Duodenal mucosa (tissue), 2 donors: ENCODE measurements at regions not wholly inside any gene's neighbourhood (a gene's known extent, or its start where the extent isn't known, plus 50 kb on each side); places are given as distances from the start of the nearest gene placed in this dataset.
"Not testable (repeated sequence)": the region's sequence is repeated elsewhere in the genome, so short reads cannot be mapped to it uniquely, and the experiment has no call there.

ENCODE experiments used
- H3K27ac ChIP-seq: one replicate; pipeline ENCODE4 v1.7.0; 2013; ENCODE audit warnings: low read depth, low read length
- H3K27me3 ChIP-seq, 2 donors: one replicate each; pipeline ENCODE4 v1.7.0; 2013; ENCODE audit warnings: low read length in 2 of 2, control low read depth in 1 of 2; ENCODE audit not compliant: insufficient read depth in 2 of 2, control insufficient read depth in 1 of 2
- H3K36me3 ChIP-seq, 2 donors: one replicate each; pipeline ENCODE4 v1.7.0; 2013; ENCODE audit warnings: low read length in 2 of 2, control low read depth in 1 of 2; ENCODE audit not compliant: insufficient read depth in 2 of 2, control insufficient read depth in 1 of 2
- H3K4me1 ChIP-seq, 2 donors: one replicate each; pipeline ENCODE4 v1.7.0; 2013; ENCODE audit warnings: low read length in 2 of 2, control low read depth in 1 of 2; ENCODE audit not compliant: insufficient read depth in 2 of 2, control insufficient read depth in 1 of 2
- H3K4me3 ChIP-seq, 2 donors: one replicate each; pipeline ENCODE4 v1.7.0; 2013; ENCODE audit warnings: low read length in 2 of 2, low read depth in 1 of 2
- H3K9ac ChIP-seq, 2 donors: one replicate each; pipeline ENCODE4 v1.7.0; 2013; ENCODE audit warnings: low read length in 2 of 2, low read depth in 1 of 2
- H3K9me3 ChIP-seq, 2 donors: one replicate each; pipeline ENCODE4 v1.7.0; 2013; ENCODE audit warnings: low read length in 2 of 2, control low read depth in 1 of 2; ENCODE audit not compliant: control insufficient read depth in 1 of 2

DNA sequence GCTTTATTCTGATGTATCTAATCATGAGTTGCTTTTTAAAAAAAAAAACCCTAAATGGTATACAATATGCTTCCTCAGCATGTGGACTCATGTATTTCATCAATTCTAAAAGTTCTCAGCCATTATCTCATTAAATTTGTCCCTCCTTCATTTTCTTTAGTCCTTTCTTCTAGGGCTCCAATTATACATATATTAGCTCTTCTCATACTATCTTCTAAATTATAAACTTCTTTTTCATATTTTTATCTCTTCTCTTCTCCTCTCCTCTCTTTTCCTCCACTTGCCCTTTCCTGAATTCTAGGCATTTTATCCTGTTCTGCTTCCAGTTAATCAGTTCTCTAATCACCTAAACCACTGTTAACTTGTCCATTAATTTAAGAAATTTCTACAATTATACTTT, 55.0 kb upstream of the IL33 start:
- peaks cover 3 to 14% of the 10 kb centered on the region in 2 donors for H3K9me3 ChIP-seq
- no peak overlapping the region for H3K4me3 ChIP-seq
- H3K9ac ChIP-seq, result no peak overlapping the region
- no peaks in the 10 kb centered on the region for H3K27me3 ChIP-seq
- H3K4me1 ChIP-seq, result no peaks in the 10 kb centered on the region
- no peak overlapping the region for H3K27ac ChIP-seq
- H3K36me3 ChIP-seq, result no peaks in the 10 kb centered on the region

DNA sequence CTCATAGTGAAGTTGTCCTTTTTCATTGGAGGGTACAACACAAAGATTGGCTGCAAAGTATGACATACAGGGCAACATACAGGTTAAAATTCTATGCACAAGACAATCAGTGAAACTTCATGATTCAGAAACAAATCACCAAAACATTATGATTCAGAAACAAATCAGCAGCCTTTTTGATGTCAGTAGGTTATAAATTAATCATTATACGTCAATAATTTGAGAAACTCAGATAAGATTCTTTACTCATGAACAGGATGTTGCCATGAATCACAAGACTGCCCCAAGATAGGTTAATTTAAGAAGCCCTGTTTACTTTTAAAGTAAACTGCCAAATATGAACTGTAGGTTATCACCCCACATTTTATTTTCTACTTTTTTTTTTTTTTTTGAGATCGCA, 62.2 kb upstream of the IL33 start:
- peaks cover 0 to 10% of the 10 kb centered on the region in 2 donors for H3K4me1 ChIP-seq

DNA sequence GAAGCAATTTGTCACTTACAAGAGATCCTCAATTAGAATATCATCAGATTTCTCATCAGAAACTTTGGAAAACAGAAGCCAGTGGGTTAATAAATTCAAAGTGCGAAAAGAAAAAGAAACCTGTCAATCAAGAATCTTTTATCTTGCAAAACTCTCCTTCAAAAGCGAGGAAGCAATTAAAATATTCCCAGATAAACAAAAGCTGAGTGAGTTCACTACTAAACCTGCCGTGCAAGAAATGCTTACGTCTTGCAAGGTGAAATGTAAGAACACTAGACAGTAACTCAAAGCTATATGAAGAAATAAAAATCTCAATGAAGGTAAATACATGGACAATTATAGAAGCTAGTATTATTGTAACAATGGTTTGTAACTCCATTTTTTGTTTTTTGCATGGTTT, 62.8 kb upstream of the IL33 start:
- Histone ChIP-seq H3K27ac (no peak overlapping the region), H3K27me3 (no peaks in the 10 kb centered on the region), H3K9me3 (no peaks in the 10 kb centered on the region), H3K36me3 (no peaks in the 10 kb centered on the region), H3K4me1 (peaks cover 0 to 10% of the 10 kb centered on the region in 2 donors), H3K9ac (no peak overlapping the region), H3K4me3 (no peak overlapping the region)

More for the DNA sequence above, 62.2 kb upstream of the IL33 start:
- Histone ChIP-seq H3K27me3 (no peaks in the 10 kb centered on the region), H3K9me3 (no peaks in the 10 kb centered on the region), H3K4me3 (no peak overlapping the region), H3K9ac (no peak overlapping the region), H3K27ac (no peak overlapping the region), H3K36me3 (no peaks in the 10 kb centered on the region)

DNA sequence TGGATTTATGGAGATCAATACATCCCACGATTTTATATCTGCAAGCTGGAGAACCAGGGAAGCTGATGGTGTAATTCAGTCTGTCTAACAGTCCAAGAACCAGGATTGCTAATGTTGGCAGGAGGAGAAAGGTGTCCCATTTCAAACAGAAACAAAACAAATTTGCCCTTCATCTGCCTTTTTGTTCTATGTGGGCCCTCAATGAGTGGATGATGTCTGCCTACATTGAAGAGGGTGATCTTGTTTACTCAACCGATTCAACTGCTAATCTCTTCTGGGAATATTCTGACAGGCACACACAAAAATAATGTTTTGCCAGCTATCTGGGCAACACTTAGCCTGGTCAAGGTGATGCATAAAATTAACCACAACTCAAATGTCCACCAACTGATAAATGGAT, 65.1 kb upstream of the IL33 start:
- H3K27ac ChIP-seq, result no peak overlapping the region
- no peak overlapping the region for H3K4me3 ChIP-seq
- H3K4me1 ChIP-seq, result peaks cover 0 to 10% of the 10 kb centered on the region in 2 donors
- no peaks in the 10 kb centered on the region for H3K36me3 ChIP-seq
- H3K9me3 ChIP-seq, result no peaks in the 10 kb centered on the region
- H3K9ac ChIP-seq, result no peak overlapping the region
- no peaks in the 10 kb centered on the region for H3K27me3 ChIP-seq

DNA sequence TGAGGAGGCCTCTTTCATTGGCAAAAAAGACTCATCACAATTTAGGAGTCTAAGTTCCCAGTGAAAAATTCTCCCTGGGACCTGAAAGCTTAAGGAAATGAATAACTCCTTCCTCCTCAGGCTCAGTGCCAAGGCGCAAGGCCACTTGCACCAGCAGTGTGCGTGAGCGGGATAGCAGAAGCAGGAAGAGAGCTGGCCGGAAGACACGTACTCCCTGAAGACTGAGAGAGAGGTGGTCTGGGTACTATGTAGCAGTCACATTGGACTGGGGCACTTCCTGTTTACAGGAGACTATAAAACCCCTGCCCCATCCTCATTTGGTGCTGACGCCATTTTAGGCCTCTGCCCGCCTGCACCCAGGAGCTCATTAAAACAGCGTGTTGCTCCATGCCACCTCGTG, 66.3 kb upstream of the IL33 start:
- Histone ChIP-seq H3K4me3 (no peak overlapping the region), H3K27ac (no peak overlapping the region), H3K36me3 (no peaks in the 10 kb centered on the region), H3K27me3 (no peaks in the 10 kb centered on the region), H3K9ac (no peak overlapping the region), H3K9me3 (no peaks in the 10 kb centered on the region), H3K4me1 (peaks cover 0 to 10% of the 10 kb centered on the region in 2 donors)

DNA sequence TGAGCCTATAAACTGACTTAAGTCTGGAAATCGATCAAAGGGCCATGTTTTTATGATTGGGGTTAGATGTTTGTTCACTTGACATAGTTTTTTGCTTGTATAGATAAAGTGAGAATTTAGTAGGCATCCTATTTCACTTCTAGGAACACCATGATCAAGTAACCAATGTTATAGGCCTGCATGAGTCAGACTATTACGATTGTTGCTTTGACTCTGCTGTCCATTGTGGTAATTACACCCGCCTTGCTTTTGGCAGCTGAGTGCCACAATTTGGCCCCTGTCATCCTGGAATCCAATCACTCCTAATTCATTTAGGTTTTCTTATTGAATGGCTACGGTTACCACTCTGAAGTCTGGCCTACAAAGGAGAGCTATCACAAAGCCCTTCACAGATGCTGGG, 67.8 kb upstream of the IL33 start:
- Histone ChIP-seq H3K27ac (no peak overlapping the region), H3K27me3 (no peaks in the 10 kb centered on the region), H3K4me1 (peaks cover 0 to 5% of the 10 kb centered on the region in 2 donors), H3K9ac (no peak overlapping the region), H3K9me3 (no peaks in the 10 kb centered on the region), H3K36me3 (no peaks in the 10 kb centered on the region), H3K4me3 (no peak overlapping the region)

DNA sequence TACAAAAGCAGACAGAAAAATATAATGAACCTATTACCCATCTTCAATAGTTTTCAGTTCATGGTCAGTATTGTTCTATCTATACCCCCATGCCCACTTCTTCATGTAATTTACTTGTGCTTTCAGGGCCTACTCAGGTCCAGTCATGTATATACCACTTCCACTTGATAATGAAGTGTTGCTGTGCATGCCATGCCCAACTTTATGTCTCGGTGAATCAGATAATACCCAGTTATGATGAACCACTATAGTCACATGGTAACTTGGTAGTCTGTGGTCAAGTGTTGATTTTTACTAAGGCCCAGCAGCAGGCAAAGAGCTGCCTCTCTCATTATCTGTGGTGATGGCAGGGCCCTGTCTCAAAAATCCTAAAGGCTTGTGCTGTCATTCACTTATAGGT, 70.7 kb upstream of the IL33 start:
- Histone ChIP-seq H3K9me3 (no peaks in the 10 kb centered on the region), H3K27me3 (no peaks in the 10 kb centered on the region), H3K9ac (no peak overlapping the region), H3K27ac (no peak overlapping the region), H3K36me3 (no peaks in the 10 kb centered on the region), H3K4me3 (no peak overlapping the region), H3K4me1 (peaks cover 0 to 9% of the 10 kb centered on the region in 2 donors)

DNA sequence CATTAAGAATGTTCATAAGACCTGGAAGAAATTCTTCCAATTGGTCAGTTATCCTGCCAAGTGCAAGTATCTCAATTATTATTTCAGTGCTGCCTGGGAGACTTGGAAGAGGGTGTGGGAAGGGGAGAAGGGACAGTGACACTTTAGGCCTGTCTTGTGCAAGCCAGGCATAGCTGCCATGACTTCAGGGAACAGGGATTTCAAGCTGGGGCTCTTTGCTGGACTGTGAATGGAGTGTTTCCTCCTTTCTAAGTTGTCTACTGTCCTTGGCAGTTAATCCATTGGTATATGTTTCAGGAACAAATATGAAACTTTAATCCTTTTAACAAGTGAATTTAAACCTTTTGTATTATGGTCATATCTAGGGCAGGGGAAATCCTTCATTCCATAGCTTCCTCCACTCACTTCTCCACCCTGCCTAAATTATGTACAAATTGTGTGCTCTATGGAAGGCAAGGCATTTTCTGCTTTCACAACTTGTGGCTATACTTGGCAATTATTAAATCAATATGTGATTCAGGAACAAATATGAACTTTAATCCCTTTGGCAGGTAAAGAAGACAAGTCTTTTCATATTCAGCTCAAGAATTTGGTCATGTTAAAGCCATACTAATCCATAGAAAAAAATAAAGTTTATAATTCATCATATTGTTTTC, 72.7 kb upstream of the IL33 start:
- H3K27me3 ChIP-seq, result no peaks in the 10 kb centered on the region
- H3K4me1 ChIP-seq, result peaks cover 0 to 9% of the 10 kb centered on the region in 2 donors
- H3K9ac ChIP-seq, result no peak overlapping the region
- H3K27ac ChIP-seq, result no peak overlapping the region
- no peaks in the 10 kb centered on the region for H3K36me3 ChIP-seq
- no peaks in the 10 kb centered on the region for H3K9me3 ChIP-seq
- no peak overlapping the region for H3K4me3 ChIP-seq

DNA sequence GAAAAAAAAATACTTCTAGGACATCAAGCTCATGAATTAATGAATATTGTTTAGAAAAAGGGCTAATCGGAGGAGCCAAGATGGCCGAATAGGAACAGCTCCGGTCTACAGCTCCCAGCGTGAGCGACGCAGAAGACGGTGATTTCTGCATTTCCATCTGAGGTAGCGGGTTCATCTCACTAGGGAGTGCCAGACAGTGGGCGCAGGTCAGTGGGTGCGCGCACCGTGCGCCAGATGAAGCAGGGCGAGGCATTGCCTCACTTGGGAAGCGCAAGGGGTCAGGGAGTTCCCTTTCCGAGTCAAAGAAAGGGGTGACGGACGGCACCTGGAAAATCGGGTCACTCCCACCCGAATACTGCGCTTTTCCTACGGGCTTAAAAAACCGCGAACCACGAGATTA, 79.8 kb upstream of the IL33 start:
- not testable (repeated sequence) for H3K27me3 ChIP-seq, H3K4me1 ChIP-seq

DNA sequence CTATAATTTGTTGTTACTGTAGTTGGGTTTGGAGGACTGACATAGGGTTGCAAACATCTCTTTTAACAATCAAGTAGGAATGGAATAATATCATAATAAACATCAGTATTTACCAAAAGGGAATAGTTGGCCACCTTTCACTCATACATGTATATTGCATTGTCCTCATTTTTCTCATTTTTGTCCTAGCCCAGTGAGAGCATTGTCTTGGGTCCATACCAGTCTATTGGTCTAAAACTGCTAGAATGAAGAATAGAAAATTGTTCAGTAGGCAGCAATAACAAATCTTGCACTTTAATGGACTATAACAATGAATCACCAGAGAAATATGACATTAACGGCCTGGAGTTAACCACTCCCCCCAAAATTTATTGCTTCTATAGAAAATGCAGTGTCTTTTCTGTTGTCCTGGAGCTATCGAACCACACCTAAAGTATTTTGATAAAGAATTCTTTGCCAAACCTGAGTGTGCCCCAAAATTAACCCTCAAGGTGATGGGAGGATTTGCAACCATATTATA, 80.9 kb upstream of the IL33 start:
- no peak overlapping the region for H3K9ac ChIP-seq

More for the DNA sequence above, 79.8 kb upstream of the IL33 start:
- H3K36me3 ChIP-seq, H3K9ac ChIP-seq, H3K27ac ChIP-seq, H3K9me3 ChIP-seq, H3K4me3 ChIP-seq: not testable (repeated sequence)

More for the DNA sequence above, 80.9 kb upstream of the IL33 start:
- Histone ChIP-seq H3K27me3 (no peaks in the 10 kb centered on the region), H3K36me3 (no peaks in the 10 kb centered on the region), H3K9me3 (no peaks in the 10 kb centered on the region), H3K4me1 (no peaks in the 10 kb centered on the region), H3K27ac (no peak overlapping the region), H3K4me3 (no peak overlapping the region)
